ENCODE measurements at regions not wholly inside any gene's neighbourhood (a gene's known extent, or its start where the extent isn't known, plus 50 kb on each side); places are given as distances from the start of the nearest gene placed in this dataset.
A peak's percentile ranks its signal among the peaks of the same experiment; 100 is the strongest.

DNA sequence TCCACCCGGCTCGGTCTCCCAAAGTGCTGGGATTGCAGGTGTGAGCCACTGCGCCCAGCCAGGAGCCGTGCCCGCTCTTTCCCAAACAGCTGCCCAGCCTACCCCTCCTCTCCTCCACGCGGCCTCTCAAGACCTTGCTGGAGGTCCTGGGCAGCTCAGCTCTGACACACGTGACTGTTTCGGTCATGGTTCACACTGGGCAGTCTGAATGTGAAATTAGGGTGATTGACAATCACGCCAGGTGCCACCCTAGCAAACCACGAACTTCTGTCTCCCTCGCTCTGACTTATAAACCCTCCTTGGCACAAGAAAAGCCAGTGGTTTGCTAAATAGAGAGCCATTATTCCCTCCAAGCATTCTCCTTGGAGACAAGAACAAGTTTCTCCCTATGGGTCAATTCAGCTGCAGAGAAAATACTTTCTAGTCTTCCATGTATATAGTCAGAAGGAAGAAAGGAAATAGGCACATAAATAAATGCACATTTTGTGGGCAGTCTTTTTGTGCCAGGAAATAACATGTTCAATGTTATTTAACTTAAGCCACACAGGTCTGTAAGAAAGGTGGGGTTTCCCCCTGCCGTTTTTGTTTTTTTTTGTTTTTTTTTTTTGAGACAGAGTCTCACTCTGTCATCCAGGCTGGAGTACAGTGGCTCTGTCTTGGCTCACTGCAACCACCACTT is 121.9 kb upstream of the MEF2A start:
- DNase-seq = peak in 1 of 2 donors; percentile 70
- Histone ChIP-seq H3K36me3 (no peaks in the 10 kb centered on the region), H3K4me1 (peaks cover 0 to 60% (median 35%) of the 10 kb centered on the region in 4 donors), H3K27me3 (no peaks in the 10 kb centered on the region), H3K4me3 (no peak overlapping the region), H3K9me3 (no peaks in the 10 kb centered on the region), H3K27ac (peak overlapping the region; percentile 66 to 70)
- no peak for TF ChIP-seq CTCF (IDR thresholded peaks at IDR 0.05)
- intact Hi-C loops (cut with DNase I; ENCODE audit: low total_unique reads) = no loop called here

DNA sequence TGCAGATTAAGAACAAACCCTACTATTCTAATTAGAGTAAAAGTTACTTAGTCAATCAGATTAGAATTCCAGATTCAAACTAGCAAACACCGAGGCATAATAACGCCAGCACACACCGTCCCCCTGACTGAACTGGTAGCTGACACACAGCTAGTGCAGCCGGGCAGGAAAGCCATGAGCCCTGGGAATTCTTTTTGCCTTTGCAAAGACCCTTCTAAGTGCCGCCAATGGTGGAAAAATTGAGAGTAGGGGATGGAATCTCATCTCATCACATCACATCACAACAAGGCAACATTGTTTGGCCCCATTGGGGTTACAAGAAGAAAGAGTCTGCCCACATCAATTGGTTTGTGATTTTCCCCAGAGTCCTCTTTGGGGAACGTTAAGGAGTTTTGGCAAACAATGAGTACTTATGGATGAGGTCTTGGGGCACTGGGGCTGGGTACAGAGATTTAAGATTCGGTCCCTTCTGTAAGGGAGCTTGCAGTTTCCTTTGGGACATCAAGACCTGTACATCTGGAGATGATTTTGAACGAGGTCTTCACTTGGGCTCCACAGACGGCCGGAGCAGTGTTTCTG is 120.4 kb upstream of the MEF2A start:
- Histone ChIP-seq H3K4me3 (no peak overlapping the region), H3K4me1 (peaks cover 0 to 56% (median 35%) of the 10 kb centered on the region in 4 donors), H3K27ac (no peak overlapping the region), H3K36me3 (no peaks in the 10 kb centered on the region), H3K27me3 (no peaks in the 10 kb centered on the region), H3K9me3 (no peaks in the 10 kb centered on the region)
- intact Hi-C loops (cut with DNase I; ENCODE audit: low total_unique reads) = no loop called here
- no peak for TF ChIP-seq CTCF (IDR thresholded peaks at IDR 0.05)
- DNase-seq = no peak

GRCh38 chr15:99446565-99447496 is 119.0 kb upstream of the MEF2A start:
- intact Hi-C loops (cut with DNase I; ENCODE audit: low total_unique reads) = no loop called here
- H3K9me3 ChIP-seq = no peaks in the 10 kb centered on the region
- H3K27me3 ChIP-seq = no peaks in the 10 kb centered on the region
- DNase-seq = no peak
- H3K27ac ChIP-seq = no peak overlapping the region
- no peak overlapping the region for H3K4me3 ChIP-seq
- H3K36me3 ChIP-seq = no peaks in the 10 kb centered on the region
- peaks cover 0 to 41% (median 25%) of the 10 kb centered on the region in 4 donors for H3K4me1 ChIP-seq
- no peak for TF ChIP-seq CTCF (IDR thresholded peaks at IDR 0.05)

DNA sequence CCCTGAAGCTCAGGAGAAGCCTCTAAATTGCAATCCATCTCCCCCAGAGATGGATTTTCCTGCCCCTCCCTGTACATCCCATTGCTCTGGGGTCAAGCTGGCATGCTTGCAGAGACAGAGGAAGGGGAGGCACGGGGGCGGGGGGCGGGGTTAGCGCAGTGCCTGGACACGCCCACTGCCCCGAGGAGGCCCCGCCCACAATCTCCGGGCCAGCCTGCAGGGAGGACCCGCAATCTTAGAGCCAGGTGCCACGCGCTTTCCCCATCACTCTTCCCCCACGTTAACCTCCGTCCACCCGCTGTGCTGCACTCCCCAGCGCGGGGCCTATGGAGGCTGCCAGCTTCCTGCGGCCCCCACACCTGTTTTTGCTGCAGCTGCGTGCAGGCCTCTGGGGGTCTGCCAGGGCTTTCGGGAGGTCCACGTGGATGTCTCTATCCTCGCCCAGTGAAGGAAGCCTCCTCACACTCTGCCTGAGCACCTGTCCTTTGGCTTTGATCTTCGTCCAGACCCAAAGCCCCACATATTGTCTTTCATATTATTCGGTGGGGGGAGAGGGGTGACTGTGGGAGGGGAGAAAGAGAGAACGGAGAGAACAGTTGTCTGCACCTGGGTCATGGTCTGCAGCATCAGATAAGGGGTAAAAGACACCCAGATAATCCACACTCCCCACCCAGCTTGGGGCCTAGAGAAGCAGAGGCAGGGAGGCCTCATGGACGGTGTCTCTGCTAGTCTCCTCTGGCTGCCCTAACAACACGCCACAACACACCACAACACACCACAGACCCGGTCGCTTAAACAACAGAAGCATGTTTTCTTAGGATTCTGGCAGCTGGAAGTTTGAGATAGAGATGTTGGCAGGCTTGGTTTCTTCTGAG is 118.0 kb upstream of the MEF2A start:
- Histone ChIP-seq H3K4me3 (no peak overlapping the region), H3K36me3 (no peaks in the 10 kb centered on the region), H3K27me3 (no peaks in the 10 kb centered on the region), H3K9me3 (no peaks in the 10 kb centered on the region), H3K4me1 (peaks cover 0 to 41% (median 20%) of the 10 kb centered on the region in 4 donors), H3K27ac (peak overlapping the region; percentile 23 to 38)
- no peak for TF ChIP-seq CTCF (IDR thresholded peaks at IDR 0.05)
- intact Hi-C loops (cut with DNase I; ENCODE audit: low total_unique reads) = no loop called here
- peak in 1 of 2 donors; percentile 61 for DNase-seq

- no peaks in the 10 kb centered on the region for H3K9me3 ChIP-seq
- no peak overlapping the region for H3K4me3 ChIP-seq
- no peak for TF ChIP-seq CTCF (IDR thresholded peaks at IDR 0.05)
- no peaks in the 10 kb centered on the region for H3K27me3 ChIP-seq
- DNase-seq = no peak
- H3K4me1 ChIP-seq = peaks cover 0 to 43% (median 13%) of the 10 kb centered on the region in 4 donors
- H3K36me3 ChIP-seq = no peaks in the 10 kb centered on the region
- intact Hi-C loops (cut with DNase I; ENCODE audit: low total_unique reads) = no loop called here
- no peak overlapping the region for H3K27ac ChIP-seq
These were observed 116.3 kb upstream of the MEF2A start for GRCh38 chr15:99449514-99449913.

Measured in tibial artery (tissue), 4 donors.